ENCODE measurements at regions not wholly inside any gene's neighbourhood (a gene's known extent, or its start where the extent isn't known, plus 50 kb on each side); places are given as distances from the start of the nearest gene placed in this dataset.

GRCh38 chr15:38176155-38176554 lies 76.5 kb upstream of the SPRED1 start:
- TF ChIP-seq CTCF (IDR thresholded peaks at IDR 0.05), result no peak
- TF ChIP-seq EP300 (IDR thresholded peaks at IDR 0.05), result no peak

Measured in ovary (tissue), 3 donors.